T1000 (cell line): ENCODE measurements at regions not wholly inside any gene's neighbourhood (a gene's known extent, or its start where the extent isn't known, plus 50 kb on each side); places are given as distances from the start of the nearest gene placed in this dataset.
"Not testable (repeated sequence)": the region's sequence is repeated elsewhere in the genome, so short reads cannot be mapped to it uniquely, and the experiment has no call there.

ENCODE experiments used
- DNase-seq: peaks from one replicate; lab custom pipeline; 2025; ENCODE audit warnings: mixed read lengths; lab: John Stamatoyannopoulos, UW

DNA sequence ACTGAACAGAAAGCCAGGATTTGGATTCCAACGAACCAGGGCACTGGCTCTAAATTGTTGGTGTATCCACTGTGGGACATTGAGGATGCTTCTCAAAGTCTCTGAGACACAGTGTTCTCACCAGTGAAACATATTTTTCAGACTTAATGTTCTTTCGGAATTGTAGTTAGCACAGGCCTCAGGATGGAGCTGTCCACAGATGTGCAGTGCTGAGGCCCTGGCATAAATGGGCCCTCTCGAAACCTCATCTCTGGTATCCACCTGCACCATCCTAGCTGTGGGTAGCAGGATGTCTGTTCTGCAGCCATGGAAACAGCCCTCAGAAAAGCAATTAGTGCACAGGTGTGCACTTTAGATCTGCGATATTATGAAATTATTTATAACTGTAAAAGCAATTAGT lies 656.8 kb downstream of the TBC1D22A start:
- DNase-seq, result no peak

DNA sequence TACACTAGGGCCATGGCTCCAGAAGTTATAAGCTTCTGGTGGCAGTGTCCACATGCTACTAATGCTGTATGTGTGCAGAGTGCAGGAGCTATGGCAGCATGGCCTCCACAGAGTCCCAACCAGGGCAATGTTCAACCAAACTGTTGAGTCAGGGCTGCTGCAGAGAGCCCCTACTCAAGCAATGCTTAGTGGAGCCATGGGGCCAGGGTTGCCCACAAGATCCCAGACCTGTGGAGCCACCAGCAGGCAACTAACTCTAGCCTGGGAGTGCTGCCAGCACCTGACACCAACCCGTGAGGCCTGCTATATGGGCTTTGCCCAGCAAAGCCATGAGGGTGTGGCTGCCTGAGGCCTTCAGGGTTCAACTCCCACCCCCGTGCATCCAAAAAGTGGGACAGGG lies 655.2 kb downstream of the TBC1D22A start:
- DNase-seq, result no peak

DNA sequence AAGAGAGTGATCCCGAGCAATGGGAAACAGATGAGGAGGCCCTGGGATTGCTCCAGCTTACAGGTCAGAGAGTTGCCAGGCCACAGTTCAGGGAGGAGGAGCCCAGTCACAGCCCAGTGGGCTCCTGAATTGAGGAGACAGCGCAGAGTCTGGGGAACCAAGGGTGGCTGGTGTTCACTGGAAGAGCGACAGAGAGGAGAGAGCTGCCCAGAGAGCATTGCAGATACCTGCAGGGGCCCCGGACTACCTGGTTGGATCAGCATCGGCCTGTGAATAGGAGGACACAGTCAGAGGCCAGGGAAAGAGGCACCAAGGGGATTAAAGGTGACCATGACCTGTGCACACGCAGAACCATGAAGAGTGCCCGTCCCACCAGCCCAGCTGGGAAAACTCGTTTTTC lies 648.6 kb downstream of the TBC1D22A start:
- no peak for DNase-seq

DNA sequence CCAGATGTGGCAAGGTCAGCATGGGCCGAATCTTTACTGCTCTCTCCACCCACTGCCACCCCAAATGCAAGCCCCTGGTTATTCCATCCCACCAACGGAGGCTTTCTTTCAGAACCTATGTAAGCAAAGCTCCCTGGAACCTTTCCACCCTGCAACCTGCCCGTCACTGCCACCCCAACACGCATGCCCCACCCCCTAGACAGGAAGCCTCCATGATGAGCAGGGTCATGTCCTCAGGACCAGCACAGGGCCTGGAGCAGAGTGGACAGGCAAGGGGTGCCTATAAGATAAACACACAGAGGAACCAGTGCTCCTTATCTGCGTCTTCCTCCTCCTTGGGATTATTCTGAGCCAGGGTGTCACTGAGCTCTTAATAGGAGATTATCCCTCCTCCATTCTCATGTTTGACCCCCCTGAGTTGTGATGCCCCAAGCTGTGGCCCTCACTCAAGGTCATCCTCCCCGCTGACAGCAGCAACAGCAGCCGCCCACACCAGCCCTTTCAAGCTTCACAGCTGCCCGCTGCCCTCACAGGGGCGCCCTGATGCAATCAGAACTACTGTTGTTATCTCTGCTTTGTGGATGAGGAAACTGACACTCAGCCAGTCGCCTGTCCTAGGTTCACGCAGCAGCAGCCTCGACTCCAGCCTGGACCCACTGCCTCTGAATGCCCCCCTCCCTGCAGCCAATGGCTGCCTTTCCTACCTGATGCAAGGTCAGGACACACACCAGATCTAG lies 647.3 kb downstream of the TBC1D22A start:
- no peak for DNase-seq

DNA sequence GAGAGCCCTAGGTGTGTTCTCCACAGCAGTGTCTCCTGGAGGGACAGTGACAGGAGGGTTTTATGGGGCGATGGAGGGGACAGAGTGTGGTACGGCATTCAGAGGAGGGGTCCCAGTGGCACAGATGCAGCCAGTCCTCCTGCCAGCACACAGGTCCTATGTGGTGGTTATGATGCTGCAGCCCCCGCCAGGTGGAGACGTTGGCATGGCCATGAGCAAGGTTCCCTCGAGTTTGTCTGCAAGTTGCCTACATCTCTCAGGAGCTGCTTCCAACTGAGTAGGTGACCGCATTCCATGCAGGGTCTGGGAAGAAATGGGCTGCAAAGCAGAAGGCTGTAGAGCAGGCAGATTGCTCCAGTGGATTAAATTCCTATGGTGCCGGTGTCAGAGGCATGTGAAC lies 646.0 kb downstream of the TBC1D22A start:
- no peak for DNase-seq

DNA sequence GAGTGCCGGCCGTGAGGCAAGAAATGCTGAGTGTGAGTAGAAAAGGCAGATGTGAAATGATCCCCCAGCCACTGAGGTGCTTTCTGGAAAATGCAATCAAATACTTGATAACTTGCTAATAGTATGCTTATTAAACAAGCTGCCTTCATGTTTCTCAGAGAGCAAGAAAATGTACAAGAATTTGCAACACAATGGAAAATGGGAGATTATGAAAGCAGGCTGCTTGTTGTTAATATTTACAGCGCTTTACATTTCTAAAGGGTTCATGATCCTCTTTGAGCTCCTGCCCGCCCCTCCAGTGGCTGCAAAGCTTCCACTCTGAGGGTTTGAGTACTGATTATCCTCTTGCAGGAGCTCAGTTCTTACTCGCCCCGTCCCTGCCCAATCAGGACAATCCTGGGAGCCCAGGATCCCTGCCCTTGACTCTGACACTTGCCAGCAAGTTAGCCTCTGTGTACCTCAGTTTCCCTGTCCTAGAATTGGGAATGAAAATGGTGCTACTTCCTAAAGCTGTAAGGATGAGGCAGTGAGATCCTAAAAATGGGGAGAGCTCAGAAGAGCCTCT lies 645.1 kb downstream of the TBC1D22A start:
- no peak for DNase-seq

DNA sequence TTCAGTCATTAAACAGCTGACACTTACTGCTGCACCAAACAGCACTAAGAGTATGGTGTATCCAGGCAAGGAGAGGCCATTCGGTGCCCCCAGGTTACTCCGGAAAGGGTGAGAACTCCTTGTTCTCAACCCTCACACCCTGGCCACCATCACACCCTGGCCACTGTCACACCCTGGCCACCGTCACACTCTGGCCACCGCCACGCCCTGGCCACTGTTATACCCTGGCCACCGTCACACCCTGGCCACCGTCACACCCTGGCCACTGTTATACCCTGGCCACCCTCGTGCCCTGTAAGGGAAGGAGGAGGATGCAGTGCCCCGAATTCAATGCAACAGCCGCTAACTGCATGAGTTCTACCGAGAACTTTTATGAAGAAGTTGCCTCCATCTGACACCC lies 644.4 kb downstream of the TBC1D22A start:
- no peak for DNase-seq

DNA sequence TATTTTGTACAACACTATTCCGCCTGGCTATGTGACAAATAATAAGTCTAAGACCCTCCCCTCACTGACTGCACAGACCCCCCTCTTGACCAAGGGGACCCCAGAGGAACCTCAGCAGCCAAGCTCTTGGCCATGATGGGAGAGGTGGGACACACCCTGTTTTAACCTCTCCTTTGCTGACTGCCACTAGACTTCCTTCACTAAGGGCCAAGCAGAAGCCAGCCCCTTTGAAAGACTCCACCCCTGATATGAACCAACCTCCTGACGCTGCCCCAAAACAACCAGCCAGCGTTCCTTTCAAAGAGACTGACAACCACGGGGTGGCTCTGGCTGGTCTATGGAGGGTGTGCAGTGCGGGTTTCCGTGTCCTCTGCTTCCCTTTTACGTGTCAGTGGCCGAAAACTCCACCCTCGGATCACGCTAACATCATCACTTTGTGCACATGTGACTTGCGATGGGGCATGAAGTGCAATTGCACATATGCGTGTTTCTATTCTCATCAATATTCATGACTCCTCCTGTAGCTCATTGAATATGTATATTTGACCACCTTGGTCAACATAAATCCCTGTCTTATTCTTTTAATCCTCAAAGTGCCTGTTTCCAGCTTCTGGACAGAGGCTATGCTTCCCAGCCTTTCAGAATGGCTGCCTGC lies 643.9 kb downstream of the TBC1D22A start:
- no peak for DNase-seq

DNA sequence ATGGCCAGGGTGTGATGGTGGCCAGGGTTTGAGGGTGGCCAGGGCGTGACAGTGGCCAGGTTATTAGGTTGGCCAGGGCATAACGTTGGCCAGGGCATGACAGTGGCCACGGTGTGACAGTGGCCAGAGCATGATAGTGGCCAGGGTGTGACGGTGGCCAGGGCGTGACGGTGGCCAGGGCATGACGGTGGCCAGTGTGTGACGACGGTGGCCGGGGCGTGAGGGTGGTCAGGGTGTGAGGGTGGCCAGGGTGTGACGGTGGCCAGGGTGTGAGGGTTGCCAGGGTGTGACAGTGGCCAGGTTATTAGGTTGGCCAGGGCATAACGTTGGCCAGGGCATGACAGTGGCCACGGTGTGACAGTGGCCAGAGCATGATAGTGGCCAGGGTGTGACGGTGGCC lies 642.8 kb downstream of the TBC1D22A start:
- not testable (repeated sequence) for DNase-seq

DNA sequence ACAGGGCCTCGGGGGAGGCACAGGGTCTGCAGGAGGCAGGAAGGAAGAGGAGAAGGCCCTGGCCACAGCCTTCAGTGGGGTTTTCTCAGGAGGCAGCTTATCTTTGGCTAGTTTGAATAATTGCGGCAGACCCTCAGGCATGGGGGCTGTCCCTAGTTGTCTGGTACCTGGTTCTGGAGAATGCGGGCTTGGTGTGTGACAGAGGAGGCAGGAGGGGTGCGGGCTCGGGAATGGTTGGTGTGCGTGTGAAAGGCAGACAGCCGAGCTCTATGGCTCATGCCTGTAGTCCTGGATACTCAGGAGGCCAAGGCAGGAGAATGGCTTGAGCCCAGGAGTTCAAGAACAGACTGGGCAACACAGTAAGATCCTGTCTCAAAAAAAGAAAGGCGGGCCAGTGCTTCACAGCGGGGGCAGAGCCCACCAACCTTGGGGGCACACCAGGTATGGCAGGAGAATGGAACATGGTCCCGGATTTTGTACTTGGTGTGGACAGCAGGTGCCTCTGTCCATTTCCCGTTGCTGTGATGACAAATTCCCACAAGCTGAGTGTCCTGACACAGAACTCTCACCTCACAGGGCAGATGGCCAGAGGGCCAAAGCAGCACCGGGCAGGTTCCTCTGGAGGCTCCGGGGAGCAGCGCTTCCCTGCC lies 640.6 kb downstream of the TBC1D22A start:
- DNase-seq, result no peak

DNA sequence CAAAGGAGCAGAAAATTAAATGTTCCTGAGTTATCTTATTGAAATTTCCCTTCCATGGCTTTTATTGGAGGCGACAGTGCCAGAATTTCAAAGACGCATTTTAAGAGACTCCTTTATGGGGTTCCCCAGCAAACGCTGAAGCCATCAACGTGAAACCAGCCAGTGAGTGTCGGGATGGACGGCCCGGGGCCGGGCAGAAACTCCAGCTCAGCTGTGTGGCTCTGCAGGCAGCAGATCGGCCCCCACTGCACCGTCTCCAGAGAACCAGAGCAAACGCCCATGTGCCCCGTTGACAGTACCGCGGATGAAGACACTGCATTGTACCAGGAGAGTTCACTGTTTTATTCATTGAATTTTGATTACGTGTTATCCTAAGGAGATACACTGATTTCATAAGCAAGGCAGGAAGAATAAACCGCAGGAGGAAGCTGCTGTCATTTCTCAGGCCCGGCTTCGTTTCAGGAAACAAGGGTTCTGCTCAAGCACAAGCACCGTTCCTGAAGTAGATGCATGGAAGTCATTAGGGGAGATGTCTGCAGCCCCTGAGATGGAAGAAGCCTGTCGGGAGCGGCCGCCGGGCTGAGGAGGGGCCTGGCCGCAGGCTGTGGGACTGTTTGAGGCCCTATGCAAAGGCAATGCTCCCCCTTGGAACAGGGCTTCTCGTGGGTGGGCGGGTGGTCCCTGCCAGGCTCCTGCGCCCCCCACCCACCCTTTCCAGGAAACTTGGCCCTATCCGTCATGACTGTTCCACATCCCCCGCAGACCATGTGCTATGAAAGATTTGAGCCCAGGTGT lies 639.7 kb downstream of the TBC1D22A start:
- no peak for DNase-seq

DNA sequence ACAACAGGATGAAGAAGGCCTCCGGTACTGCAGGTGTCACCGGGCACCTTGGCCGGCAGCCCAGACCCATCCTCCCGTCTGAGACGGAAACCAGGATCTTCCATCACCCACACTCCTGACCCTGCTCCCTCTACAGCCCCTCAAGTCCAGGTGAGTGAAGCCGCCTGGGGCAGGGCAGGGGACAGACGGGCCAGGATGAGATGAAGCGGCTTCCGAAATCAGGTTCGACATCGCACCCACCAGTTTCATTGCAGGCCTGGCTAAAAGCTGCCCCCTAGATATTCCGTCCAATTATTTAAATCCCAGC lies 639.1 kb downstream of the TBC1D22A start:
- DNase-seq, result no peak

DNA sequence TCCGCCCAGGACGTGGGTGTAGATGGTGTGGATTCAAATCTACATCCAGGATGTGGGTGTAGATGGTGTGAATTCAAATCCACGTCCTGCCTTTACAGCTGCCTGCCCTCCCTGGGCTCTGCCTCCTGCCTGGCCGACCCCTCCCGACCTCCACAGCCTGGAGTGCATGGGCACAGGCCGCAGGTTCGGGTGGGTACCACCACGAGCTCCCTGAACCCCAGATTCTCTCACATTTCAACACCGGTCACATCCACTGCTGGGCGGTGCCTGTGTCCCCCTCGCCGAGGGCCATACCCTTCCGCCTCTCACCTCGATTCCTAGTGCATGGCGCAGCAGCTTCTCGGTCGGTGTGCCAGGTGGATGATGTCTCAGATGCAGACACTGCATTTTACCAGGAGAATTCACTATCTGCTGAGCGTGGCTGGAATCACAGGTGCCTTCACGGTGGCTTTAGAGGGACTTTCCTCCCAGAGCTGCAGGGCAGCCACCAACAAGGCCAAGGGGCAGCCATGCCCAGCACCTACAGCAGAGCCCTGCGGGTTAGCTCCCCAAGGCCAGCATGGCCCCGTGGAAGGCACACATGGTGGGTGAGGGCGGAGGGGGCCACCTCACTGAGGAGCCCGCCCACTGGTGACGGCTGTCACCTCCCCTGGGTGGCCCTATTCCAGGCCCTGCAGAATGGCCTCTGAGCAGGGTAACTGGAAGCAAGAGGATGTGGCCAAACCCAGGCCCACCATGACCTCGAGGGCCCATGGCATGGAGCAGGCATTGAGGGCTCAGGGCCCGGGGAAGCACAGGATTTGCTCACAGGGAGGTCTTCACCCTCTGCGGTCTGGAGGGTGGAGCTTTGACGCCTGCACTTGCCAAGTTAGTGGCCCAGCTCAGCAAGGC lies 638.5 kb downstream of the TBC1D22A start:
- no peak for DNase-seq

DNA sequence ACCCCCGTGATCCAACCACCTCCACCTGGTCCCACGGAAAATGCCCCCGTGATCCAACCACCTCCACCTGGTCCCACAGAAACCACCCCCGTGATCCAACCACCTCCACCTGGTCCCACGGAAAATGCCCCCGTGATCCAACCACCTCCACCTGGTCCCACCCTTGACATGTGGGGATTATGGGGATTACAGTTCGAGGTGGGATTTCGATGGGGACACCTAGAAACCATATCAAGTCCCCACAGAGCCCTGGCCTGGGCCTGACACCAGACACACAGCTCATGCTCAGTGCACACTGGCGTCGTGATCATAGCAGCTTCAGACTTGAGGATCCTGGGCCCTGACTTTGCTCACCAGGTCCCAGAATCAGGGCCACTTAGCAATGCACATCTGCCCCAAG lies 637.7 kb downstream of the TBC1D22A start:
- not testable (repeated sequence) for DNase-seq

DNA sequence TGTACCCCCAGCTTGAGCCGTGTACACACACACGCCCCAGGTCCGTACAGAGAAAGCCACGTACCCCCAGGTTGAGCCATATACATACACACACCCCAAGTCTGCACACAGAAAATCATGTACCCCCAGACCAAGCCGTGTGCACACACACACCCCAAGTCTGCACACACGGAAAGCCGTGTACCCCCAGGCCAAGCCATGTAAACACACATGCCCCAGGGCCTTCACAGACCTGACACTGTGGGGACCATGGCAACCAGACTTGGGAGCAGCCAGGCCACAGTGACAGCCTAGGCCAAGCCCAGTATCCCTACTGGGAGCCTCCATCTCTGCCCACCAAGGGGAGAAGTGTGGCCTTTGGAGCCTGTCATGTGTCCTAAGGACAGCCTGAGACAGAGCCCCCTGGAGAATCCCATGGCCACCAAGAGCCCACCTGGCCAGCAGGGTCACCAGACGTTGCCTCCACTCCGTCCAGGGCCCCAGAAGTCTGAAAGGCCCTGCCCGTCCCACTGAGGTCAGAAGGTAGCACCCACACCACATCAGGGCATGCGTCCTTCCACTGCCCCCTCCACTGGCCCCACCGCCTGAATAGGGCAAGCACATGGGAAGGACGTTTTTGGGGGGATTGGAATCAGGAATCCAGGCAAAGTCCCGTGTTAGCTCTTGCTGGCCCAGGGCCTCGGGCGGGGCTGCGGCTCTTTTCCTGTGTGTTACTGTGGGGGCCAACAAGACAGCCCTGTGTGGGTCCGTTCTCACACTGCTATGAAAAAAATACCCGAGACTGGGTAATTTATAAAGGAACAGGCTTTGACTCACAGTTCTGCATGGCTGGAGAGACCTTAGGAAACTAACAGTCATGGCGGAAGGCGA lies 636.7 kb downstream of the TBC1D22A start:
- no peak for DNase-seq

DNA sequence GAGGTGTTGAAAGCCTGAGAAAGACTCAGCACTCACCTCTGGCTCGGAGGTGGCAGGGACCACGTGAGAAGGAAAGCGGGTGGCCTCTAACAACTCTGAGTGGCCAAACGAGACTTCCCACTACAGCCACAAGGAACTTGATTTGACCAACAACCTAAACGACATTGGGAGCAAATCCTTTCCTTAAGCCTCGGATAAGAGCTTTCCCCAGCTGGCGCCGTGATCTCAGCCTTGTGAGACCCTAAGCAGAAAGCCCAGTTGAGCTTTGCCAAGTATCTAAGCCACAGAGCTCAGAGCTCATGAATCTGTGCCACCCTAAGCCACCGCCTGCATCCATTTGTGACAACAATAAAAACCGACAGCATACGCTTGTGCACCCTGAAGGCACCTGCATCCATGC lies 636.0 kb downstream of the TBC1D22A start:
- DNase-seq, result no peak

DNA sequence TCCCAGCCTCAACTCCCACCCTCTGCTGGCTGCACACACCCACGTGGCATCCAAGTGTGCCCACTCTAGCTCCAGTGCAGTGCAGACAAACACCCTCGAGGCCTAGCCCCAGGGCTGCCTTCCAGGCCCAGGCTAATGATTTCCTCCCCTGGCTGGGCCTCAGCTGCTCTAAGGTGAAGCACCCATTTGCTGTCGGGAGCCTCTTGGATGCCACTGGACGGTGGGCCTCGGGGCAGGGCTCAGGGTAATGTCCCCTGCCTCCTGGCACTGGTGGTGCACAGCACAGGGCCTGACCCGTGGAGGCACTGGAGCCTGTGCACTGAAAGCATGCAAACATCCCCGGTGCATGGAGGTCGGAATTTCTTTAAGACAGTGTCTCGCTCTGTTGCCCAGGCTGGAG lies 635.2 kb downstream of the TBC1D22A start:
- no peak for DNase-seq

DNA sequence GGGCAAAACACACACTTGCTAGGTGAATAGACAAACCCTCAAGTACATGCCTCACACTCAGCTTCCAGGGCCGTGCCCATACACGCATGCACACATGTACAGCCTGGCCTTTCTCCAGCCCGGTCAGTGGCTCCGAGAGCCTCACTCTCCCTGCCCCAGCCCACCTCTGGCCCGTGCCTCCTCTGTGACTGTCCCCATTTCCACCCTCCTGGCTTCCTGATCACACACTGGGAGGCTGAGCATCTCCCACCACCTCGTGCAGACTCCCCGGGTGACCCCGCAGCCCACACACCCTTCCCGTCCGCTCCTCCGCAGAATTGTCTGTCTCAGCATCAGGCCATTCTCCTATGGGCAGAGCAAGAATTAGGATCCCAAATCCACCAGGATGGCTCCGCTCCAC lies 634.1 kb downstream of the TBC1D22A start:
- no peak for DNase-seq

DNA sequence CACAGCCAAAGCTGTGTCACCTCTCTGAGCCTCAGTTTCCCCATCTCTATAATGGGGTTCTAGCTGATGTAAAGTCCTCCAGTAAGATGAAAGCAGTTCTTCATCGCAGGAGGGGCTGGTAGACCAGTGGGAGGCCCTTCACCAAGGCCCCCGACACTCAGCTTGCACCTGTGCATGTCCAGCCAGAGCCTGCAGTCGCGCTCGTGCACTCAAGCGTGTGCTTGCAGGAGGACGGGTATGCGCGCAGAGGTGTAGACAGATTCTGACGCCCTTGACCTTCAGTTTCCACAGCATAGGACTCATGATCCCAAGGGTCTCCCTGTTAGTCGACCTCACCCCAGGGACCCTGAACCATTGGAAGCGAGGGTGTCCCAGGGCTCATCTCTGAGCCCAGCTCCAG lies 633.7 kb downstream of the TBC1D22A start:
- DNase-seq, result no peak

DNA sequence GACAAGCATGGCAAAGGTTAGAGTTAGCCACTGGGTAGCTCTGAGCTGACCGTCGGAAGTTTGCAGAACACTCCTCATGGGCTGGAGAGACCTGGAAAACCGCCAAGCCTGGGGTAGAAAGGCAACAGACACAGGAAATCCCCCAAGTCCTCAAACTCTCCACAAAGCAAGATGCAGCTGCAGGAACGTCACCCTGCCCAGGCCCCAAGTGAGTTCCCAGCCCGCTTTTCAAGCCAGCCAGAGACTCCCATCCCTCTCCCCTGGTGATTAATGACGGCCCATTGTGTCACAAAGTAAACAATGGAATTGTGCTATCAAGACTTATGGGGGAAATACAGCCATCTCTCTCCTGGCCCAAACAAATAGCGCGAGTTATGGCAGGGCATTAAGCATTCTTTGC lies 633.0 kb downstream of the TBC1D22A start:
- DNase-seq, result peak; percentile 16
